ENCODE measurements at regions not wholly inside any gene's neighbourhood (a gene's known extent, or its start where the extent isn't known, plus 50 kb on each side); places are given as distances from the start of the nearest gene placed in this dataset.

DNA sequence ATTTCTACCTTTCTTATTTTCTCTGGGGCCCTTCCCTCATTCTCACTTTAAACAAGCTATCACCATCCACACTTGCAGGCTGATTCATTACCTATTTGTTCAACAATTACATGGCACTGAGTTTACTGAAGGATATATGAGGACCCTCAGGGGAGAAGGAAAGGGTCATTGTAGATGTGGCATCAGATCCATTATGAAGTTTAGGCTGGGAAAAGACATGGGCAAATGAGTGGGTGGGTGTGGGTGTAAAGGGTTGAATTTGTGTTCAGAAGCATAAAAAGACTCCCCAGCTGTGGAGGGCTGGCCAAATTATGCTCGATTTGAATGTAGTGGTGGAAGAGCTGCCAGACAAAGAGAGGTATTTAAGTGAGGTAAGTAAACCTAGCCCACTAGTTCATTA, 55.9 kb upstream of the MTAP start:
- DNase-seq, result no peak

- no peak for DNase-seq
Observed at GRCh38 chr9:21747175-21747574, 55.3 kb upstream of the MTAP start.

GRCh38 chr9:21750021-21750735, 52.3 kb upstream of the MTAP start:
- no peak for DNase-seq

- DNase-seq, result no peak
Observed at GRCh38 chr9:21751998-21752397, 50.4 kb upstream of the MTAP start.
